ENCODE measurements at regions not wholly inside any gene's neighbourhood (a gene's known extent, or its start where the extent isn't known, plus 50 kb on each side); places are given as distances from the start of the nearest gene placed in this dataset.

DNA sequence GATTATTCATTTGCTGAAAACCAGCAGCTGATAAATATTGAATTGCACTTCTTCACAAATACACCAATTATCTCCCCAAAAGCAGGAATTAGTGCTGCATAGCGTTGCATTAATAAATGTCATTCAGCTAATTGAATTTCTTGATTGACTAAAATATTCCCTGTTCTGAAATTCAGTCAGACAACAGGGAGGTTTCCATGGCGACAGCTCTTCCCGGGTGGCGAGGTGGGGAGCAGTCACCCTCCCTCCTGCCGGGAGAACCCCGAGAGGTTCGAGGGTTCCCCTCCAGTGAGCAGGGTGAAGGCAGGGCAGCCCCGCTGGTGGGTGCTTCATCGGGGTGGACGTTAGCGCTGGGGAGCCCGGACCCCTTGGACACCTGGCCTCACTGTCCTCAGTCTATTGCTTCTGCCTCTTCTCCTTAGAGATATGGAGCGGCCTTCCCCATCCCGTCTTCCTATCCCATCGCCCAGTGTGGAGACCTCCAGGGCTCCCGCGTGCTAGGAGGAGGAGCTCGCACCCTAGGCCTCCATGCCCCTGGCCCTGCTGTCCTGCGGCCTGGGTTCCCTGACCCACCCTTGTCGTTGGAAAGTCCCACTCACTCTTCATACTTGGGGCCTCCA, 983.5 kb downstream of the BRD1 start:
- BruUV-seq (replicated peaks), result no TSS peak
- no peak overlapping the region for H3K18ac ChIP-seq (ENCODE audit: low read depth, low read length)
- H3K4ac ChIP-seq (ENCODE audit: low read depth, low read length), result no peak overlapping the region
- dilution Hi-C loops (cut with HindIII; ENCODE audit: low sequenced_read_pairs, unreplicated experiment) (no loop called here), intact Hi-C loops (cut with micrococcal nuclease) (no loop called here), in situ Hi-C loops (cut with MboI; ENCODE audit: low sequenced_read_pairs) (no loop called here)
- H2BK5ac ChIP-seq (ENCODE audit: low read depth, low read length, poor library complexity, severe bottlenecking), result no peak overlapping the region
- H3K4me2 ChIP-seq (ENCODE audit: low read depth, low read length), result no peak overlapping the region
- H3K27me3 ChIP-seq (ENCODE audit: control insufficient read depth, insufficient read depth, low read length), result no peaks in the 10 kb centered on the region
- no peak overlapping the region for H3K9ac ChIP-seq (ENCODE audit: low read depth, low read length)
- H4K5ac ChIP-seq (ENCODE audit: low read depth, low read length), result no peak overlapping the region
- H3K56ac ChIP-seq (ENCODE audit: extremely low read depth, insufficient read depth, low read length), result no peak overlapping the region
- no peak overlapping the region for H2BK15ac ChIP-seq (ENCODE audit: low read depth, low read length)
- POLR2A ChIA-PET (ENCODE audit: unreplicated experiment), result no interaction called here
- no peak overlapping the region for H2BK20ac ChIP-seq (ENCODE audit: low read depth, low read length)
- DNase-seq, result no peak
- CTCF ChIA-PET, result no interaction called here
- H3K79me1 ChIP-seq (ENCODE audit: low read depth in 1 of 2, low read length in 2 of 2), result no peaks in the 10 kb centered on the region
- H4K8ac ChIP-seq (ENCODE audit: low read depth in 2 of 2, low read length in 2 of 2), result no peak overlapping the region
- H3K36me3 ChIP-seq (ENCODE audit: control insufficient read depth, insufficient read depth, low read length), result no peaks in the 10 kb centered on the region
- H2AK9ac ChIP-seq (replicated peaks; ENCODE audit: low read depth, low read length, poor library complexity), result no peak overlapping the region
- no peak overlapping the region for H3K4me3 ChIP-seq (ENCODE audit: insufficient read depth, low read depth, low read length)
- H3K9me1 ChIP-seq (ENCODE audit: insufficient read depth, low read length), result no peaks in the 10 kb centered on the region
- no peak overlapping the region for H3K14ac ChIP-seq (replicated peaks; ENCODE audit: low read depth, low read length)
- no peak overlapping the region for H2BK120ac ChIP-seq (ENCODE audit: low read depth, low read length)
- H4K91ac ChIP-seq (ENCODE audit: insufficient read depth, low read depth, low read length), result no peak overlapping the region
- 40% methylated on average over 3 of the region's 20 CpGs; no CpG with 5 or more reads in 1 of the 2 experiments for WGBS, 2 experiments (ENCODE audit: extremely low coverage in 2 of 2, insufficient read length in 1 of 2)
- H2AK5ac ChIP-seq (ENCODE audit: low read depth, low read length), result no peak overlapping the region
- no peaks in the 10 kb centered on the region for H4K20me1 ChIP-seq (ENCODE audit: insufficient read depth, low read length)
- H3K23ac ChIP-seq (ENCODE audit: low read depth, low read length), result no peak overlapping the region
- no peak overlapping the region for H3K27ac ChIP-seq (ENCODE audit: insufficient read depth, low read length)
- no peak for ATAC-seq (ENCODE audit: low read depth)
- H3K4me1 ChIP-seq (ENCODE audit: control insufficient read depth, insufficient read depth, low read length), result no peaks in the 10 kb centered on the region
- no peak overlapping the region for H2AFZ ChIP-seq (replicated peaks; ENCODE audit: low read length, poor library complexity)
- peaks cover 59% of the 10 kb centered on the region for H3K9me3 ChIP-seq (ENCODE audit: control insufficient read depth, insufficient read depth, low read length)
- TF ChIP-seq CTCF (conservative IDR thresholded peaks at IDR 0.05; ENCODE audit: low read depth, low read length) (no peak), MXI1 (IDR thresholded peaks at IDR 0.05; ENCODE audit: borderline replicate concordance, low read depth, low read length) (no peak), BHLHE40 (IDR thresholded peaks at IDR 0.05; ENCODE audit: low read depth, low read length) (no peak), NFE2L2 (IDR thresholded peaks at IDR 0.05; ENCODE audit: low read depth, low read length) (no peak), RCOR1 (IDR thresholded peaks at IDR 0.05; ENCODE audit: insufficient replicate concordance, low read length) (no peak), MAZ (IDR thresholded peaks at IDR 0.05; ENCODE audit: borderline replicate concordance, low read depth, low read length) (no peak), CEBPB (IDR thresholded peaks at IDR 0.05; ENCODE audit: low read depth, low read length) (no peak), RFX5 (IDR thresholded peaks at IDR 0.05; ENCODE audit: low read depth, low read length) (no peak), CHD1 (IDR thresholded peaks at IDR 0.05; ENCODE audit: low read depth, low read length) (no peak), POLR2A (IDR thresholded peaks at IDR 0.05; ENCODE audit: low read depth, low read length) (no peak), MAFK (IDR thresholded peaks at IDR 0.05; ENCODE audit: low read depth, low read length) (no peak), FOS (IDR thresholded peaks at IDR 0.05; ENCODE audit: low read depth, low read length) (no peak), RAD21 (IDR thresholded peaks at IDR 0.05; ENCODE audit: low read length) (no peak), SMC3 (IDR thresholded peaks at IDR 0.05; ENCODE audit: low read depth, low read length) (no peak)
- TF ChIP-seq, protein P1, sequence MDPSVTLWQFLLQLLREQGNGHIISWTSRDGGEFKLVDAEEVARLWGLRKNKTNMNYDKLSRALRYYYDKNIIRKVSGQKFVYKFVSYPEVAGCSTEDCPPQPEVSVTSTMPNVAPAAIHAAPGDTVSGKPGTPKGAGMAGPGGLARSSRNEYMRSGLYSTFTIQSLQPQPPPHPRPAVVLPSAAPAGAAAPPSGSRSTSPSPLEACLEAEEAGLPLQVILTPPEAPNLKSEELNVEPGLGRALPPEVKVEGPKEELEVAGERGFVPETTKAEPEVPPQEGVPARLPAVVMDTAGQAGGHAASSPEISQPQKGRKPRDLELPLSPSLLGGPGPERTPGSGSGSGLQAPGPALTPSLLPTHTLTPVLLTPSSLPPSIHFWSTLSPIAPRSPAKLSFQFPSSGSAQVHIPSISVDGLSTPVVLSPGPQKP (IDR thresholded peaks at IDR 0.05; ENCODE audit: borderline replicate concordance, low read depth, low read length), result no peak

Data from IMR-90 (cell line).